ENCODE measurements at regions not wholly inside any gene's neighbourhood (a gene's known extent, or its start where the extent isn't known, plus 50 kb on each side); places are given as distances from the start of the nearest gene placed in this dataset.

GRCh38 chr13:82627183-82627582, 1255.1 kb downstream of the SLITRK1 start:
- Histone ChIP-seq H3K4me1 (ENCODE audit: insufficient read depth) (no peaks in the 10 kb centered on the region), H2AFZ (no peak overlapping the region), H3K9me2 (replicated peaks; ENCODE audit: insufficient read depth) (no peaks in the 10 kb centered on the region), H4K20me1 (ENCODE audit: insufficient read depth, poor library complexity, severe bottlenecking) (no peaks in the 10 kb centered on the region), H3K79me2 (no peaks in the 10 kb centered on the region), H3K27ac (no peak overlapping the region), H3K27me3 (no peaks in the 10 kb centered on the region), H3K4me2 (no peak overlapping the region), H3K36me3 (replicated peaks; ENCODE audit: insufficient read depth, low read depth) (no peaks in the 10 kb centered on the region), H3K9me3 (ENCODE audit: low read depth) (no peaks in the 10 kb centered on the region), H3K4me3 (no peak overlapping the region)
- DNase-seq (ENCODE audit: low spot score): no peak
- TF ChIP-seq EZH2phosphoT487 (IDR thresholded peaks at IDR 0.05; ENCODE audit: low read depth, severe bottlenecking, unreplicated experiment) (no peak), CTCF (IDR thresholded peaks at IDR 0.05; ENCODE audit: poor library complexity) (no peak), EZH2 (IDR thresholded peaks at IDR 0.05; ENCODE audit: borderline replicate concordance) (no peak)
- WGBS (ENCODE audit: low lambda C conversion rate, missing lambda C conversion rate): 41% methylated on average over 1 of the region's 1 CpG

GRCh38 chr13:82625717-82626116, 1256.6 kb downstream of the SLITRK1 start:
- Histone ChIP-seq H3K4me2 (no peak overlapping the region), H3K9me3 (ENCODE audit: low read depth) (no peaks in the 10 kb centered on the region), H3K79me2 (no peaks in the 10 kb centered on the region), H3K27ac (no peak overlapping the region), H2AFZ (no peak overlapping the region), H4K20me1 (ENCODE audit: insufficient read depth, poor library complexity, severe bottlenecking) (no peaks in the 10 kb centered on the region), H3K36me3 (replicated peaks; ENCODE audit: insufficient read depth, low read depth) (no peaks in the 10 kb centered on the region), H3K27me3 (no peaks in the 10 kb centered on the region), H3K9me2 (replicated peaks; ENCODE audit: insufficient read depth) (no peaks in the 10 kb centered on the region), H3K4me3 (no peak overlapping the region), H3K4me1 (ENCODE audit: insufficient read depth) (no peaks in the 10 kb centered on the region)
- TF ChIP-seq CTCF (IDR thresholded peaks at IDR 0.05; ENCODE audit: poor library complexity) (no peak), EZH2phosphoT487 (IDR thresholded peaks at IDR 0.05; ENCODE audit: low read depth, severe bottlenecking, unreplicated experiment) (no peak), EZH2 (IDR thresholded peaks at IDR 0.05; ENCODE audit: borderline replicate concordance) (no peak)
- WGBS (ENCODE audit: low lambda C conversion rate, missing lambda C conversion rate): 79% methylated on average over 3 of the region's 3 CpGs
- no peak for DNase-seq (ENCODE audit: low spot score)

GRCh38 chr13:82615043-82615442, 1267.2 kb downstream of the SLITRK1 start:
- no peak for TF ChIP-seq EZH2phosphoT487 (IDR thresholded peaks at IDR 0.05; ENCODE audit: low read depth, severe bottlenecking, unreplicated experiment)
- no peak for TF ChIP-seq EZH2 (IDR thresholded peaks at IDR 0.05; ENCODE audit: borderline replicate concordance)
- TF ChIP-seq CTCF (IDR thresholded peaks at IDR 0.05; ENCODE audit: poor library complexity): no peak

GRCh38 chr13:82614086-82614485, 1268.2 kb downstream of the SLITRK1 start:
- WGBS (ENCODE audit: low lambda C conversion rate, missing lambda C conversion rate): 76% methylated on average over 2 of the region's 2 CpGs
- Histone ChIP-seq H3K27me3 (no peaks in the 10 kb centered on the region), H3K4me3 (no peak overlapping the region), H3K79me2 (no peaks in the 10 kb centered on the region), H3K9me3 (ENCODE audit: low read depth) (no peaks in the 10 kb centered on the region), H3K4me1 (ENCODE audit: insufficient read depth) (no peaks in the 10 kb centered on the region), H2AFZ (no peak overlapping the region), H4K20me1 (ENCODE audit: insufficient read depth, poor library complexity, severe bottlenecking) (no peaks in the 10 kb centered on the region), H3K9me2 (replicated peaks; ENCODE audit: insufficient read depth) (no peaks in the 10 kb centered on the region), H3K36me3 (replicated peaks; ENCODE audit: insufficient read depth, low read depth) (no peaks in the 10 kb centered on the region), H3K4me2 (no peak overlapping the region), H3K27ac (no peak overlapping the region)
- TF ChIP-seq CTCF (IDR thresholded peaks at IDR 0.05; ENCODE audit: poor library complexity) (no peak), EZH2 (IDR thresholded peaks at IDR 0.05; ENCODE audit: borderline replicate concordance) (no peak), EZH2phosphoT487 (IDR thresholded peaks at IDR 0.05; ENCODE audit: low read depth, severe bottlenecking, unreplicated experiment) (no peak)
- DNase-seq (ENCODE audit: low spot score): no peak

More at GRCh38 chr13:82615043-82615442, 1267.2 kb downstream of the SLITRK1 start:
- Histone ChIP-seq H3K4me3 (no peak overlapping the region), H3K4me2 (peak overlapping the region; percentile 3), H3K79me2 (no peaks in the 10 kb centered on the region), H3K9me3 (ENCODE audit: low read depth) (no peaks in the 10 kb centered on the region), H2AFZ (no peak overlapping the region), H3K27me3 (no peaks in the 10 kb centered on the region), H3K27ac (no peak overlapping the region), H3K4me1 (ENCODE audit: insufficient read depth) (no peaks in the 10 kb centered on the region), H3K9me2 (replicated peaks; ENCODE audit: insufficient read depth) (no peaks in the 10 kb centered on the region), H4K20me1 (ENCODE audit: insufficient read depth, poor library complexity, severe bottlenecking) (no peaks in the 10 kb centered on the region), H3K36me3 (replicated peaks; ENCODE audit: insufficient read depth, low read depth) (no peaks in the 10 kb centered on the region)
- 20% methylated on average over 1 of the region's 1 CpG for WGBS (ENCODE audit: low lambda C conversion rate, missing lambda C conversion rate)
- DNase-seq (ENCODE audit: low spot score): no peak

All from hepatocyte (in vitro differentiated cells).